ENCODE measurements at regions not wholly inside any gene's neighbourhood (a gene's known extent, or its start where the extent isn't known, plus 50 kb on each side); places are given as distances from the start of the nearest gene placed in this dataset.

- no peak for TF ChIP-seq EZH2 (IDR thresholded peaks at IDR 0.05; ENCODE audit: insufficient read depth, low read length)
- TF ChIP-seq CTCF (IDR thresholded peaks at IDR 0.05; ENCODE audit: insufficient read depth, low read depth, low read length), result no peak
Measured at GRCh38 chr19:34094960-34095359, 77.3 kb upstream of the LSM14A start.

All from astrocyte (in vitro differentiated cells and primary cell).